H1 (cell line): ENCODE measurements at regions not wholly inside any gene's neighbourhood (a gene's known extent, or its start where the extent isn't known, plus 50 kb on each side); places are given as distances from the start of the nearest gene placed in this dataset.

Experiments used
- ATF3 ChIP-seq: IDR thresholded peaks from 2 replicates; pipeline ENCODE4 v1.6.1; 2011; ENCODE audit warnings: low read depth, mild to moderate bottlenecking, low read length; ENCODE audit not compliant: insufficient read depth
- BCL11A ChIP-seq, 2 experiments: IDR thresholded peaks; one replicate each; pipeline ENCODE4 v1.6.1; 2011; ENCODE audit warnings: low read depth in 2 of 2, low read length in 2 of 2, mild to moderate bottlenecking in 2 of 2
- BRCA1 ChIP-seq: IDR thresholded peaks from 2 replicates; pipeline ENCODE4 v1.6.1; 2012; ENCODE audit warnings: low read depth, low read length, improper control_type of control experiment
- CHD1 ChIP-seq: IDR thresholded peaks from 2 replicates; pipeline ENCODE4 v1.6.1; 2012; ENCODE audit warnings: low read depth, low read length, improper control_type of control experiment
- CTBP2 ChIP-seq: IDR thresholded peaks from 2 replicates; pipeline ENCODE4 v1.7.0; 2011; ENCODE audit warnings: borderline replicate concordance, mild to moderate bottlenecking, moderate library complexity, mixed read lengths, low read length; ENCODE audit not compliant: insufficient read depth, insufficient read length
- CTCF ChIP-seq, 3 experiments: IDR thresholded peaks; 1 replicate in 2 of 3; 2 replicates in 1 of 3; pipeline versions ENCODE4 v1.5.1 to v1.6.1; 2011; ENCODE audit warnings: low read length in 3 of 3, mild to moderate bottlenecking in 3 of 3, inconsistent platforms in 2 of 3, low read depth in 1 of 3, moderate library complexity in 1 of 3; ENCODE audit not compliant: insufficient read depth in 1 of 3; ENCODE audit errors: control extremely low read depth in 1 of 3
- POLR2AphosphoS5 ChIP-seq: IDR thresholded peaks from 2 replicates; pipeline ENCODE4 v1.6.1; 2011; ENCODE audit warnings: low read depth, low read length
- RBBP5 ChIP-seq: IDR thresholded peaks from 2 replicates; pipeline ENCODE4 v1.7.1; 2012; ENCODE audit warnings: low read depth, mild to moderate bottlenecking, inconsistent platforms, low read length, moderate library complexity, borderline replicate concordance
- TF ChIP-seq, protein P1 (sequence below): fragments of 300-600 bp; sonication (generic); IDR thresholded peaks from 2 replicates; pipeline ENCODE4 v1.7.1; 2012; ENCODE audit warnings: low read length, moderate library complexity, mild to moderate bottlenecking, inconsistent platforms; ENCODE audit not compliant: insufficient replicate concordance

- TF ChIP-seq, protein P1, sequence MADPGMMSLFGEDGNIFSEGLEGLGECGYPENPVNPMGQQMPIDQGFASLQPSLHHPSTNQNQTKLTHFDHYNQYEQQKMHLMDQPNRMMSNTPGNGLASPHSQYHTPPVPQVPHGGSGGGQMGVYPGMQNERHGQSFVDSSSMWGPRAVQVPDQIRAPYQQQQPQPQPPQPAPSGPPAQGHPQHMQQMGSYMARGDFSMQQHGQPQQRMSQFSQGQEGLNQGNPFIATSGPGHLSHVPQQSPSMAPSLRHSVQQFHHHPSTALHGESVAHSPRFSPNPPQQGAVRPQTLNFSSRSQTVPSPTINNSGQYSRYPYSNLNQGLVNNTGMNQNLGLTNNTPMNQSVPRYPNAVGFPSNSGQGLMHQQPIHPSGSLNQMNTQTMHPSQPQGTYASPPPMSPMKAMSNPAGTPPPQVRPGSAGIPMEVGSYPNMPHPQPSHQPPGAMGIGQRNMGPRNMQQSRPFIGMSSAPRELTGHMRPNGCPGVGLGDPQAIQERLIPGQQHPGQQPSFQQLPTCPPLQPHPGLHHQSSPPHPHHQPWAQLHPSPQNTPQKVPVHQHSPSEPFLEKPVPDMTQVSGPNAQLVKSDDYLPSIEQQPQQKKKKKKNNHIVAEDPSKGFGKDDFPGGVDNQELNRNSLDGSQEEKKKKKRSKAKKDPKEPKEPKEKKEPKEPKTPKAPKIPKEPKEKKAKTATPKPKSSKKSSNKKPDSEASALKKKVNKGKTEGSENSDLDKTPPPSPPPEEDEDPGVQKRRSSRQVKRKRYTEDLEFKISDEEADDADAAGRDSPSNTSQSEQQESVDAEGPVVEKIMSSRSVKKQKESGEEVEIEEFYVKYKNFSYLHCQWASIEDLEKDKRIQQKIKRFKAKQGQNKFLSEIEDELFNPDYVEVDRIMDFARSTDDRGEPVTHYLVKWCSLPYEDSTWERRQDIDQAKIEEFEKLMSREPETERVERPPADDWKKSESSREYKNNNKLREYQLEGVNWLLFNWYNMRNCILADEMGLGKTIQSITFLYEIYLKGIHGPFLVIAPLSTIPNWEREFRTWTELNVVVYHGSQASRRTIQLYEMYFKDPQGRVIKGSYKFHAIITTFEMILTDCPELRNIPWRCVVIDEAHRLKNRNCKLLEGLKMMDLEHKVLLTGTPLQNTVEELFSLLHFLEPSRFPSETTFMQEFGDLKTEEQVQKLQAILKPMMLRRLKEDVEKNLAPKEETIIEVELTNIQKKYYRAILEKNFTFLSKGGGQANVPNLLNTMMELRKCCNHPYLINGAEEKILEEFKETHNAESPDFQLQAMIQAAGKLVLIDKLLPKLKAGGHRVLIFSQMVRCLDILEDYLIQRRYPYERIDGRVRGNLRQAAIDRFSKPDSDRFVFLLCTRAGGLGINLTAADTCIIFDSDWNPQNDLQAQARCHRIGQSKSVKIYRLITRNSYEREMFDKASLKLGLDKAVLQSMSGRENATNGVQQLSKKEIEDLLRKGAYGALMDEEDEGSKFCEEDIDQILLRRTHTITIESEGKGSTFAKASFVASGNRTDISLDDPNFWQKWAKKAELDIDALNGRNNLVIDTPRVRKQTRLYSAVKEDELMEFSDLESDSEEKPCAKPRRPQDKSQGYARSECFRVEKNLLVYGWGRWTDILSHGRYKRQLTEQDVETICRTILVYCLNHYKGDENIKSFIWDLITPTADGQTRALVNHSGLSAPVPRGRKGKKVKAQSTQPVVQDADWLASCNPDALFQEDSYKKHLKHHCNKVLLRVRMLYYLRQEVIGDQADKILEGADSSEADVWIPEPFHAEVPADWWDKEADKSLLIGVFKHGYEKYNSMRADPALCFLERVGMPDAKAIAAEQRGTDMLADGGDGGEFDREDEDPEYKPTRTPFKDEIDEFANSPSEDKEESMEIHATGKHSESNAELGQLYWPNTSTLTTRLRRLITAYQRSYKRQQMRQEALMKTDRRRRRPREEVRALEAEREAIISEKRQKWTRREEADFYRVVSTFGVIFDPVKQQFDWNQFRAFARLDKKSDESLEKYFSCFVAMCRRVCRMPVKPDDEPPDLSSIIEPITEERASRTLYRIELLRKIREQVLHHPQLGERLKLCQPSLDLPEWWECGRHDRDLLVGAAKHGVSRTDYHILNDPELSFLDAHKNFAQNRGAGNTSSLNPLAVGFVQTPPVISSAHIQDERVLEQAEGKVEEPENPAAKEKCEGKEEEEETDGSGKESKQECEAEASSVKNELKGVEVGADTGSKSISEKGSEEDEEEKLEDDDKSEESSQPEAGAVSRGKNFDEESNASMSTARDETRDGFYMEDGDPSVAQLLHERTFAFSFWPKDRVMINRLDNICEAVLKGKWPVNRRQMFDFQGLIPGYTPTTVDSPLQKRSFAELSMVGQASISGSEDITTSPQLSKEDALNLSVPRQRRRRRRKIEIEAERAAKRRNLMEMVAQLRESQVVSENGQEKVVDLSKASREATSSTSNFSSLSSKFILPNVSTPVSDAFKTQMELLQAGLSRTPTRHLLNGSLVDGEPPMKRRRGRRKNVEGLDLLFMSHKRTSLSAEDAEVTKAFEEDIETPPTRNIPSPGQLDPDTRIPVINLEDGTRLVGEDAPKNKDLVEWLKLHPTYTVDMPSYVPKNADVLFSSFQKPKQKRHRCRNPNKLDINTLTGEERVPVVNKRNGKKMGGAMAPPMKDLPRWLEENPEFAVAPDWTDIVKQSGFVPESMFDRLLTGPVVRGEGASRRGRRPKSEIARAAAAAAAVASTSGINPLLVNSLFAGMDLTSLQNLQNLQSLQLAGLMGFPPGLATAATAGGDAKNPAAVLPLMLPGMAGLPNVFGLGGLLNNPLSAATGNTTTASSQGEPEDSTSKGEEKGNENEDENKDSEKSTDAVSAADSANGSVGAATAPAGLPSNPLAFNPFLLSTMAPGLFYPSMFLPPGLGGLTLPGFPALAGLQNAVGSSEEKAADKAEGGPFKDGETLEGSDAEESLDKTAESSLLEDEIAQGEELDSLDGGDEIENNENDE, result no peak
- no peak for TF ChIP-seq POLR2AphosphoS5
- no peak for TF ChIP-seq BRCA1
- TF ChIP-seq ATF3, result no peak
- TF ChIP-seq CHD1, result no peak
- no peak for TF ChIP-seq CTCF (IDR thresholded peaks at IDR 0.05; ENCODE audit: control extremely low read depth in 1 of 3, insufficient read depth in 1 of 3, low read depth in 1 of 3, low read length in 3 of 3)
- TF ChIP-seq BCL11A (IDR thresholded peaks at IDR 0.05; ENCODE audit: low read depth in 2 of 2, low read length in 2 of 2), result no peak
- TF ChIP-seq CTBP2, result no peak
- no peak for TF ChIP-seq RBBP5
Measured at GRCh38 chr18:5738526-5738925, 156.8 kb downstream of the TMEM200C start (continued).
